HG03575 (cell line): ENCODE measurements at regions not wholly inside any gene's neighbourhood (a gene's known extent, or its start where the extent isn't known, plus 50 kb on each side); places are given as distances from the start of the nearest gene placed in this dataset.
"Not testable (repeated sequence)": the region's sequence is repeated elsewhere in the genome, so short reads cannot be mapped to it uniquely, and the experiment has no call there.

Experiments used
- ATAC-seq: cut with Tn5 transposase; IDR thresholded peaks from one replicate; pipeline ENCODE4 v1.9.1; 2021; ENCODE audit not compliant: unreplicated experiment, insufficient number of reproducible peaks, low FRiP score; ENCODE audit errors: extremely low read depth

DNA sequence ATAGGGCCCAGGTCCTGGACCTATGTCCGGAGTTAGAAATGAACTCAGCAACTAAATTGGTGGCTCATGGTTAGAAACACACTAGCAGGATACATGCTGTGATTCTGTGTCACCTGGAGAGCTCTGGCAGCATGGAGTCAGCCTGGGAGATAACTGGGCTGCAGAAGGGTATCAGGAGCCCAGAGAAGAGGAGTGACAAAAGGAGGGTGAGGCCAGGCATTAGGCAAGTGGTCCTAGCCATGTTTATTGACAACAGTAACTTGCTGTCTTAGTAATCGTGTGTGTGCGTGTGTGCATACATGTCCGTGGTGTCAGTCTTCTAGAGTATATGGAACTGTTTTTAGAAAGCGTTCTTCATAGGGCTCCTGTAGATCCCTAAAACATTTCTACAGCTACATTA lies 157.5 kb upstream of the PHYHIPL start:
- no peak for ATAC-seq

DNA sequence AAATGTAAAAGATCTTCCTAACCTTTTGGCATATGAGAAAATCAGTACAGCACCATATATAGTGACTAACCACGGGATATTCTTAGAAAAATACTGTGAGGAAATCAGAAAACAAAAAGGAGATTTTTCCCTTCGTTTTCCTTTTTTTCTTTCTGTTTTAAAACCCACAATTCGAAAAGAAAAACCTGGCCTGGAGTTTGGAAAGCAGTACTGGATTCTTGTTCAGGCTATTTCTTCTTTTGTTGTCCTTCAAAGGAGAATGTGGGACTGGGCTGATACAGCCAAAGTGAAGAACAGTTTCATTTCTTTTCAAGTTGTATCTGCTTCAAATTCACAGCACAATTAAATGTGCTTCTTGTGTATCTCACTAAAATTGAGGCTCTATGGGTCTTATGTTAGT lies 156.8 kb upstream of the PHYHIPL start:
- no peak for ATAC-seq

GRCh38 chr10:59020502-59020901 lies 155.9 kb upstream of the PHYHIPL start:
- ATAC-seq: no peak

GRCh38 chr10:59025981-59026765 lies 150.3 kb upstream of the PHYHIPL start:
- no peak for ATAC-seq

DNA sequence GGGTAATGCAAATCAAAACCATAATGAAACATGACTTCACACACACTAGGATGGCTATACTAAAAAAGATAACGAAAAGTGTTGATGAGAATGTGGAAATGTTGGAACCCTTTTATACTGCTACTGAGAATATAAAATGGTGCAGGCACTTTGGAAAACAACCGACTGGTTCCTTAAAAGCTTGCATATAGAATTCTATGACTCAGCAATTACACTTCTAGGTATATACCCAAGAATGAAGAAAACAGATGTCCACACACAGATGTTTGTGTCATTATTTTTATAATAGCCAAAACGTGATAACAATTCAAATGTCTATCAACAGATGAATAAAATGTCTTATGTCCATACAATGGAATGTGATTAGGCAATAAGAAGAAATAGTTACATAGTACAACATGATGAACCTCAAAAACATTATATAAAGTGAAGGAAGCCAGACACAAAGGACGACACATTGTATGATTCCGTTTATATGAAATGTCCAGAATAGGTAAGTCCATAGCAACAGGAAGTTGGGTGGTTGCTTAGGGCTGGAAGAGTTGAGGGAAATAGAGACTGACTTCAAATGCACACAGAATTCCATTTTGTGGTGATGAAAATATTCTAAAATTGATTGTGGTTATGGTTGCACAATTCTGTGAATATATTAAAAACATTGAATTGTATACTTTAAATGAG lies 148.3 kb upstream of the PHYHIPL start:
- no peak for ATAC-seq

- ATAC-seq: no peak
Observed at GRCh38 chr10:59033622-59034021, 142.8 kb upstream of the PHYHIPL start.

- ATAC-seq: peak; percentile 83
Observed at GRCh38 chr10:59036311-59037017, 140.0 kb upstream of the PHYHIPL start.

DNA sequence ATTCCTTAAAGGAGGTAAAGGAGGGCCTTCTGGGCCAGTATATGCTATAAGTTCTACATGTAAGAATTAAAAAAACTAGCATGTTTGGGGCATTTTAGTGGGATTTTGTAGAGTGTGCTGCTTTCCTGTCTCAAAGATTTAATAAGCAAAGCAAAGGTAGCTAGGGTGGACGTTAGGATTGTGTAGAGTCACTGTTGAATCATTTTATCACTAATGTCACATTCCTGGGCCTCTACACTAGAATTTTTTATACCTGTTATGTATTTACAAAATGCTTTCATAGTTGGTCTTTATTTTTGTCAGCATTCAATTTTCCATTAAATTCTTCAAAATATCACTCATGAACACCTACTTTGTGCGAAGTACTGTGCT lies 139.4 kb upstream of the PHYHIPL start:
- no peak for ATAC-seq

DNA sequence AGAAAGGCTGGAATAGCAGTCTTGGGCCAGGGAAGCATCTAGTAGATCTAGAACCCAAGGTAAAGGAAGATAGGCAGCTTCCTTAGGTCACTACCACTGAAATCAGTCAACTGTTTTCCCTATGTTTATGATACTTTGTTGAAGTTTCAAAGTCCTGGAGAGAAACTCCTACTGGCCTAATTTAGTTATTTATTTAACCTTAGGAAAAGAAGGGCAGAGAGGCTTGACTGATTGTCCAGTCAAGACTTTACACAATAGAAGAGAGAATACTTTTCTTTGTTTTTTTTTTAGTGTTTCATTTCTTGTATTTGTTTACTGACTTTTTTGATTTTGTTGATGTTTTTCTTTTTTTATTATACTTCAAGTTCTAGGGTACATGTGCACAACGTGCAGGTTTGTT lies 138.9 kb upstream of the PHYHIPL start:
- ATAC-seq: no peak

- not testable (repeated sequence) for ATAC-seq
Observed at GRCh38 chr10:59043358-59043757, 133.1 kb upstream of the PHYHIPL start.

GRCh38 chr10:59047180-59047579 lies 129.3 kb upstream of the PHYHIPL start:
- ATAC-seq: no peak

GRCh38 chr10:59047957-59048618 lies 128.4 kb upstream of the PHYHIPL start:
- peak; percentile 93 for ATAC-seq

- not testable (repeated sequence) for ATAC-seq
Observed at GRCh38 chr10:59053502-59053901, 122.9 kb upstream of the PHYHIPL start.

DNA sequence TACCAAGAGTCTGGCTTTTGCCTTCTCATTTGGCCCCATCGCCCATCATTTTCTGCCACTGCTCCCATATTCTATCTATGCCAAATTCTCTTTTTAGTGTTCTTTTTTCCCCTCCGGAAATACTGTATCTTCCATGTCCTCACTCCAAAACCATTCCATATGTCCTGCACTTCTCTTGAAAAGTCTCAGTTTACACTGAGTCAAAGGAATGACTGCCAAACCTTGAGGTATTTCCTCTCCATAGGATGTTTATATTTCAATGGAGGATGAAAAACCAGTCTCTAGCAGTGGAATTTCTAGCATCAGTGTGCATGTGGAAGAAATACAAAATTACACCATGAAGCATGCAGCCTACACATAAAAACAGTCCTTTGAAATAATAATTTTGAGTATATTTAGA lies 121.4 kb upstream of the PHYHIPL start:
- ATAC-seq: no peak

- no peak for ATAC-seq
Observed at GRCh38 chr10:59057345-59057744, 119.1 kb upstream of the PHYHIPL start.

- peak; percentile 72 for ATAC-seq
Observed at GRCh38 chr10:59060852-59061251, 115.6 kb upstream of the PHYHIPL start.

- ATAC-seq: no peak
Observed at GRCh38 chr10:59063491-59063890, 113.0 kb upstream of the PHYHIPL start.

DNA sequence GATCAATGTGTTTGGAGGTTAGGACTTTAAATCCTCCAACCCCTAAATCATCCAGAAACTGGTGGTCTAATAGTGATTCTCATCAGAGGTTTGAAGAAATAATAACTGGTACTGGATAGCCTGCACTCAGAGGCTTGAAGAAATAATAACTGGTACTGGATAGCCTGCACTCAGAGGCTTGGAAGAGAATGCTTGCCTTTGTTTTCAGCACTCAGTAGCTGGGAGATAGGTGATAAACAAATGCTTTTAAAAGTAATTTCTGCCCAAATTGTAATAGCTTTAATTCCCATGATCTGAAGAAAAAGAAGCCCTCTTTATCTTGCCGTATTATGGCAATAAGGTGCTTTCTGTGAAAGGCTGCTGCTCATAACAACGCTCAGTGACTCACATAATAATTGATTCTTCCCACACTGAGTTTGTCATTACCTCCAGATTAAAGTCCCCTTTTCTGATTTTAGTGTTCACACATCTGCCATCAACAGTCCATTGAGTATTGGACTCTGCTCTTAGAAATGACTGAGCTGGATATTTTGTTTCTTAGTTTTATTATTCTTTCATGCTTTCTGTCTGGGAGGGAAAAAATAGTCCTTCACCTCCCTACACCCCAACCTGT lies 112.3 kb upstream of the PHYHIPL start:
- no peak for ATAC-seq
